Coronary artery (tissue), 2 donors: ENCODE measurements at regions not wholly inside any gene's neighbourhood (a gene's known extent, or its start where the extent isn't known, plus 50 kb on each side); places are given as distances from the start of the nearest gene placed in this dataset.

Experiments used
- DNase-seq: peaks from one replicate; pipeline ENCODE4 v3.0.0-alpha.2; 2017; ENCODE audit warnings: low spot score
- H3K27ac ChIP-seq, 2 donors: fragments of 200-600 bp; sonication (generic); one replicate each; pipeline ENCODE4 v1.5.1; 2016 to 2019
- H3K4me3 ChIP-seq: fragments of 200-600 bp; sonication (generic); 2 replicates; pipeline ENCODE4 v1.5.1; 2016; ENCODE audit warnings: mild to moderate bottlenecking, moderate library complexity
- TF ChIP-seq, protein P1 (sequence below): fragments of 200-600 bp; sonication (generic); IDR thresholded peaks from one replicate; pipeline ENCODE4 v1.5.1; 2019; ENCODE audit warnings: antibody characterized with exemption

DNA sequence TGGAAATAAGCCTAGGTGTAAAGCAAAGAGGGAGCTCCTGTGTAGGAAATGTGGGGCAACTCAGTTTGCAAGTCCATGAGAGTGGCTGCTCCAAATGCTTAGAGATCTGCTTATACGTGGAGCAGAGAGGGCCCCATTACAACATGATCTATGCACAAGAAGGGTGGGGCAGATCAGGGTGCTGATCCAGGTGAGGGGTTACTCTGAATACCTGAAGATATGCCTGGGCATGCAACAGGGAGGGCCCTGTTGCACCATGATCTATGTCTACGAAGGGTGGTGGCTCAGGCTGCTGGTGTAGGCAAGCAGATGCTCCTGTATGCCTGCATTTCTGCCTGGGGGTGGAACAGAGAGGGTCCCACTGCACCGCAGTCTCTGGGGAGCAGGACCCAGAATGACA, 1121.2 kb downstream of the RAPGEF2 start:
- TF ChIP-seq, protein P1, sequence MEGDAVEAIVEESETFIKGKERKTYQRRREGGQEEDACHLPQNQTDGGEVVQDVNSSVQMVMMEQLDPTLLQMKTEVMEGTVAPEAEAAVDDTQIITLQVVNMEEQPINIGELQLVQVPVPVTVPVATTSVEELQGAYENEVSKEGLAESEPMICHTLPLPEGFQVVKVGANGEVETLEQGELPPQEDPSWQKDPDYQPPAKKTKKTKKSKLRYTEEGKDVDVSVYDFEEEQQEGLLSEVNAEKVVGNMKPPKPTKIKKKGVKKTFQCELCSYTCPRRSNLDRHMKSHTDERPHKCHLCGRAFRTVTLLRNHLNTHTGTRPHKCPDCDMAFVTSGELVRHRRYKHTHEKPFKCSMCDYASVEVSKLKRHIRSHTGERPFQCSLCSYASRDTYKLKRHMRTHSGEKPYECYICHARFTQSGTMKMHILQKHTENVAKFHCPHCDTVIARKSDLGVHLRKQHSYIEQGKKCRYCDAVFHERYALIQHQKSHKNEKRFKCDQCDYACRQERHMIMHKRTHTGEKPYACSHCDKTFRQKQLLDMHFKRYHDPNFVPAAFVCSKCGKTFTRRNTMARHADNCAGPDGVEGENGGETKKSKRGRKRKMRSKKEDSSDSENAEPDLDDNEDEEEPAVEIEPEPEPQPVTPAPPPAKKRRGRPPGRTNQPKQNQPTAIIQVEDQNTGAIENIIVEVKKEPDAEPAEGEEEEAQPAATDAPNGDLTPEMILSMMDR = no peak
- no peak for DNase-seq
- Histone ChIP-seq H3K4me3 (no peak overlapping the region), H3K27ac (no peak overlapping the region)

DNA sequence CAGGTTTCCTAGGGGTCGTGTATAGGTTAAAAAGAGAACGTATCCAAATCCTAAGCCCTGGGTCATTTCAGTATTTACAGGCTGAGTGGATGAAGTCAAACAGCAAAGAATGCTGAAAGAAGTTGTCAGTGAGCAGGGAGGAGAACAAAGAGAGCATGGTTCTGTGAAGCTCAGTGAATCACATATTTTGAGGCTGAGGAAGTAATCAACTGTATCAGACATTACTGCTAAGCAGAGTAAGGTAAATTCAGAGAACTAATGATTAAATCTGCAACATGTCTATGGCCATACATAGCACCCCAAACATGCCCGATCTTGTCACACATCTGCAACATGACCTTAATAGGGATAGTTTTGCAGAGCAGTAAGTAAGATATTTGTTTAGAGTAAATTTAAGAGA, 1130.3 kb downstream of the RAPGEF2 start:
- Histone ChIP-seq H3K4me3 (no peak overlapping the region), H3K27ac (no peak overlapping the region)
- DNase-seq = no peak
- TF ChIP-seq, protein P1 = no peak

DNA sequence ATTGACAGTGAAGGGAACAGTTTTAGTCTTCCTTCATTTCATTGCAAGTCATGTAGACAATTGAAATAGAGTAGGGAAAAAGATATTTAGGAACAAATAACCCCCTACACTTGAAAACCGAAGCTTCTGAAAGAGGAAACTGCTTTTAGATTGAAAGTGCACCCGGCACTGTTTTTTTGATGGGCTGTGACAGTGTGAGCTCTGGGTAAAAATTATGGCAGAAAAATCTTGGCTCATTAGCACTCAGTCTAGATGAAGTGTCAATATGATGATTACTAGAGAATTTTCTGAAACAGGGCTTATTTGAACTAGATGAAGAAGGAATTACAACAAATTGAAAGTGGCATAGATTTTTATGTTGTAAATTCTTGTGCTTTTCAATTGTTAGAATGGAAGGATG, 1132.4 kb downstream of the RAPGEF2 start:
- H3K4me3 ChIP-seq = no peak overlapping the region
- DNase-seq = no peak
- TF ChIP-seq, protein P1 = no peak
- H3K27ac ChIP-seq = no peak overlapping the region

DNA sequence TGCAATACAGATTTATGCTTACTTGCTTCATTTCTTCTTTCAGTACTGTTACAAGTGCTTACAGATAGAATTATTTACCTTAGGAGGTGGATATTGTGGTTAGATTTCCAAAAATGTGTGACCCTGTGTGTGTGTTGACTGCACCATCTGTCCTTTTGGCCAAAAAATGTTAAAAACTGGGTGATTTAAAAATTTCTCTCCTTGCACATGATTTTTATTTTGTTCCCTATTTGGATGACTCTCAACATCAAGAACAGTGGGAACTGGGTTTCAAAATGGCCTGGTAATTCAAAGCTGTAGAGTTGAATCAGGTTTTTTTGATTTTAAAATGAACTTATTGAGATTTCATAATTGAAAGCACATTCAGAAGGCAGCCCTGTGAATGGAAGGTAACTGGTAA, 1132.9 kb downstream of the RAPGEF2 start:
- Histone ChIP-seq H3K27ac (no peak overlapping the region), H3K4me3 (no peak overlapping the region)
- no peak for DNase-seq
- TF ChIP-seq, protein P1 = no peak

DNA sequence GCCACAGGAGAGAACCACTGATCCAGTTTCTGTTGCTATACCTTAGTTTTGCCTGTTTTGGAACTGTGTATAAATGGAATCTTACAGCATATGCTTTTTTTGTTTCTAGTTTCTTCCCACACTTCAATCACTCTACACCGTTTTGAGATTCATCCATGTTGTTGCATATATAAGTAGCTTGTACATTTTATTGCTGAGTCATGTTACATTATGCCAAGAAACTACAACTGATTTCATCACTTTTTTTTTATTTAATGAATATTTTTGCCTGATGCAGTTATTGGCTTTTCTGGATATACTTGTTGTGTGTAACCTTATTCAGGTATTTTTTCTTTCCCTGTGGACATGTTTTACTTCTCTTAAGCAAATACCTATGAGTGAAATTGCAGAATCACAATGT, 1135.9 kb downstream of the RAPGEF2 start:
- H3K4me3 ChIP-seq = no peak overlapping the region
- no peak overlapping the region for H3K27ac ChIP-seq
- TF ChIP-seq, protein P1 = no peak
- DNase-seq = no peak

DNA sequence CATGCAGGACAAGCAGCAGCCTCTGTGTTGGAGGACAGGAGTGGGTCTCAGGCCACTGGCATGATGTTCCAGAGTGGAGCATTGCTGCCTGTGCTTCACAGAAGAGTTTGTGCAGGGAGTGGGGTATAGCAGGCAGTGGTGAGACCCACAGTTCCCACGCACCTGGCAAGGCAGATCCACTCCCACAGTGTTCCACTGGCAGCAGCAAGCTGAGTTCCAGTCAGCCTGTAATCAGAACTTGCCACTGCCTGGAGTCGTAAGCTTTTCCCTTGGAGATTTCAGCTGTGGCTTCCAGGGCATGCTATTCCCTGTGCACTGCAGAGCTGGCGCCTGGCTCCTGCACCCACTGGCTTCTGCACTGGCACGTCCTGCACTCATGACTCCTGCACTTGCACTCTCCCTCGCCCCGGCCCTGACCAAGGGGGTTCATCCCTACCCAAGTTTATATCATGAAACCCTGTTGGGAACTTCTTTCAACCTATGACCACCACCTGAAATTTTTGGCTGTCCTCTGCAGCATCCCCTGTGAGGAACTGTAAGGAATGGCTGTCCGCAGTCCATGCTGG, 1144.3 kb downstream of the RAPGEF2 start:
- TF ChIP-seq, protein P1 = no peak
- Histone ChIP-seq H3K27ac (no peak overlapping the region), H3K4me3 (no peak overlapping the region)
- DNase-seq = no peak

DNA sequence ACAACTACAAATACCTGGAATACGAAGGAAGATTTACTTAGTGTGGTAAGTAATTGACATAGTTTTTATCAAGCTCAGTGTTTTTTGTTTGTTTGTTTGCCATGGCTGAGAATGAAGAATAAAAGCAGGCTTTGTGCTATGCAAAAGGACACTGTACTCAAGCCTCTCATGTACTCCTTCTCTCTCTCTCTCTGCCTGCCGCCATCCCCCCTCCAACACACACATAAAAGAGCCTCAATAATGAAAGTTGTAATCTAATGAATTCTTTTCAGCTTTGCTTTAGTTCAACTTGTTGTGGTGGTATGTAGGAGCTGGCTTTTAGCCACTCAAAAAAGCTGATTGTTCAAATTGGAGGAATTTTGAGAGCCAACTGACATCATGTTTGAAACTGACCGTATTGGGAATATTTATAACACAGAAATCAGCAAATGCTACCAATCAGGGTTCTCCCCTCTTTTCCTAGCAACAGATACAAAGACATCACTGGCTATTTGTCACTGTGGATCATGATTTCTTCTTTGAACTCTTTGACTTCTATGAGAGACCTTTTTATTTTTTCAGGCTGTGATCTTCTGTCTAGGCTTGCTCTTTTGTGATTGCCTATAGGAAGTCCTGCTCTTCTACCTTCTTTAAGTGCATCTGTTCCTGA, 1148.8 kb downstream of the RAPGEF2 start:
- TF ChIP-seq, protein P1 = no peak
- Histone ChIP-seq H3K4me3 (no peak overlapping the region), H3K27ac (no peak overlapping the region)
- no peak for DNase-seq
